GM19023 (cell line): ENCODE measurements at regions not wholly inside any gene's neighbourhood (a gene's known extent, or its start where the extent isn't known, plus 50 kb on each side); places are given as distances from the start of the nearest gene placed in this dataset.
"Not testable (repeated sequence)": the region's sequence is repeated elsewhere in the genome, so short reads cannot be mapped to it uniquely, and the experiment has no call there.

ENCODE experiments used
- ATAC-seq: cut with Tn5 transposase; IDR thresholded peaks from one replicate; pipeline ENCODE4 v1.9.1; 2021; ENCODE audit warnings: mild to moderate bottlenecking, moderate library complexity; ENCODE audit not compliant: unreplicated experiment

DNA sequence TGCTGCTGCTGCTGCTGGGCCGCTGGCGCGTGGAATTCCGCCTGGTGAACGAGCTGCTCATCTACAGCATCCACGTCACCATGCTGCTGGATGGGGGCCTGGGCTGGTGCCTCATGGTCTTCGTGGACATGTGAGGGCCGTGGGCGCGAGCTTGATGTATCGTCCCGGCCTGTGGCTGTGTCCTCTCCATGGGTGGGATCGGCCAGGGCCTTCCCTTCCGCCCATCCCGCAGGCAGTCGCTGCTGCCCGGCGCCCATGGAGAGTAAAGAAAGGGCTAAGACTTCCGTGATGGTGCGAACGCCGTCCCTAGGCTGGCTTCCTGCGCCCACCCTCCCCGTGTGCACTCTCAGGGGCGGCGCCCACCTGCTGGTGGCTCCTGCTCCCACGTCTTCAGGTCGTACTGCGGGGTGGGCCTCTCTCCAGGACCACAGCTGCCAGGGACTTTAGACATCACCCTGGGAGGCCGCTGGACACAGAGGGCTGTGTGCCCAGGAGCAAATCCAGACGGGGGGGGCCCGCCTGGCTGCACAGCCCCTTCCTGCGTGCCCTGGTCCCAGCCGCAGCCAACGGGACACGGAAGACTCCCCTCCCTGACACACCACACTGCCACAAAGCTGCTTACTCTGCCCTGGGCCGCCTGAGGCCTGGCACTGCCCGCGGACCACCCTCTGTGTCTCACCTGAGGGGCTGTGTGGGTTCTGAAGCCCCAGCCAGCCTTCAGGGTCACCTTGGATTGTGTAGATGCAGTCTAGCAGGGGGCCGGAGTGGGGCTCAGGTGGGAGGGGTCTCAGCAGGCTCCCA is 167.5 kb downstream of the SEPTIN7 start:
- ATAC-seq, result no peak

DNA sequence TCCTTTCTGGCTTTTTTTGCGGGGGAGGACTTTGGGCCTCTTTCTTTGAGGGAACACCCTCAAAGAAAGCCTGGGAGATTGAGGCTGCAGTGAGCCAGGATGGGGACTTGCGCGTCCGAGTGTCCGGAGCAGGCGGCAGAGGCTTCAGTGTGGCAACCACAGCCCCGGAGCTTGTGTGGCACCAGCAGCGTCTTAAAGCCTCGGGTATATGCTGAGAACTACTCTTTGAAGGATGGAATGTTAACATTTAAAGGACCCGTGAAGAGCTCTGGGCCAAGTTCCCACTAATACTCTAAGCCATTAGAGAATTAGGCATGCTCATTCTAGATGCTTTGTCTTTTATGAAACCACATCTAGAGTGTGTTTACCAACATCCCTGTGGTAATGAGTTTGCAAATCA is 168.2 kb downstream of the SEPTIN7 start:
- ATAC-seq, result no peak

DNA sequence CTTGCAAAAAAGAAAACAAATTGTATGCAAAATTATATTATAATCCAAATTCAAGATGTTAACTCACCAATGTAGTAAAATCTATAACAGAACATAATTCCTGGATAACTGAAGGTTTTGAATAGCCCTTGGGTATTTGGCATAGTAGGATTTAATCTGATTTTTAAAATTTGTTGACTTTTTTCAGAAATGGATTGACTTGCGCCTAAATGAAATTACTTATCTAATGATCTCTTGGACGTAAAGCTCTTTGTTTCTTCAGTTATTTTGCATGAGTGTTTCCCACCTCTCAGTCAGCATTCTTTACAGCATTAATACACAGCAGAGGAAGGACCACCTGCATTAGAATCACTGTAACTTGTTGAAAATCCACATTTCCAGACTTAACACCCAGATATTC is 169.6 kb downstream of the SEPTIN7 start:
- ATAC-seq, result no peak

DNA sequence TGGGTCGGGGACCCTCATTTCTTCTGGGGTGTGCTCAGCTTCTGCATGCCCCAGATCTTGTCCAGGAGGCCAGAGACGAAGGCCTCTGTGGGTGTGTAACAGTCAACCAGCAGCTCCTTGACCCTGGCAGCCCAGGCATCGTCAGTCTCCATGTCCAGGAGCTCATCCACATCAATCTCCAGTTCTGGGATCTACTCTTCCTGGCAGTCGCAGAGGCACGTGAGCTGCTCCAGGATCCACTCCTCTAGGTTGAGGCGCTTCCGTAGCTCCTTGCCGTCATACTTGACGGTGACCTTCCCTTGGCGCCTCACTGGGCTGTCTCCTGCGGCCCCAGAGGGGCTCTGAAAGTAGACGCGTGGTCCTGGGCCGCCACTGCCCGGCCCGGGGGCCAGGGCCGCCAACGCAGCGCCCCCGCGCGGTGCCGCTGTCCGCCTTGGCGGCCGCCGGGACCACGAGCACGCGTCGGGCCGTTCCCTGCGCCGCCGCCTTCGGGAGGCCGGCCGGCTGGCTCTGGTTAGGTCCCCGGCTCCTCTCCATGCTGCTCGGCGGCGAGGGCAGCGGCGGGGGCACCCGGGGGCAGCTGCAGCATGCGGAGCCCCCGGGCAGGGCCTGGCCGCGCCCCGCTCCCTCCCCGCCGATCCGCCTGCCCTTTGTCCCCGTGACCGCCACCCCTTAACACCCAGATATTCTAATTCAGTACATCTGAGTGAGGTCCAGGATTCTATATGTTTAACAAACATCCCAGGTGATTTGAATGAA is 170.5 kb downstream of the SEPTIN7 start:
- no peak for ATAC-seq

DNA sequence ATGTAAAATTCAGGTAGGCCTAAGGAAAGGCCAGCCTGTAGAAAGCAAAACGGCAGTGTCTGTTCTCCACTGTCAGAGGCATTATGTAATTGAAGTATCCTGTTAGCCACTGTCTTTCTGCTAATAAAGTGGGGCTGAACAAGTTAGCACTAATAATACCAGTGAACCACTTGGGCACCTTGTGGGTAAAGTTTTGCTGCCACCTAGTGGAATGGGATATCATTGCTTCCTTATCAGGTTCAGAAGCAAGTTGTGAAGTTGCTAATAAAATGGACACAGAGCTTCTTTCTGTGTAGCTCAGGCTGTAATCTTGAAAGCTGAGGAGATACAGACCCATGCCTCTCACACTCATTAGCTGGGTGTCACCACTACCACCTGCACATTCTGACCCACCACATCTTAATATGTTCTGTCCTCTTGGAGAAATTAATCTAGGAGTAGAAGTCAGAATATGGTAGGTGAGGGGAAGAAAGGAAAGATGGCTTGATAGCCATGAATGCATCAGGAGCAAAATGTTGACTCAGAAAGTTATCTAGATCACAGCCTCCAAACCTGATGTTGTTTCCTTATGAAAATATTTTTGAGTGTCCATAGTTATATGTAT is 175.1 kb downstream of the SEPTIN7 start:
- ATAC-seq, result peak; percentile 76

DNA sequence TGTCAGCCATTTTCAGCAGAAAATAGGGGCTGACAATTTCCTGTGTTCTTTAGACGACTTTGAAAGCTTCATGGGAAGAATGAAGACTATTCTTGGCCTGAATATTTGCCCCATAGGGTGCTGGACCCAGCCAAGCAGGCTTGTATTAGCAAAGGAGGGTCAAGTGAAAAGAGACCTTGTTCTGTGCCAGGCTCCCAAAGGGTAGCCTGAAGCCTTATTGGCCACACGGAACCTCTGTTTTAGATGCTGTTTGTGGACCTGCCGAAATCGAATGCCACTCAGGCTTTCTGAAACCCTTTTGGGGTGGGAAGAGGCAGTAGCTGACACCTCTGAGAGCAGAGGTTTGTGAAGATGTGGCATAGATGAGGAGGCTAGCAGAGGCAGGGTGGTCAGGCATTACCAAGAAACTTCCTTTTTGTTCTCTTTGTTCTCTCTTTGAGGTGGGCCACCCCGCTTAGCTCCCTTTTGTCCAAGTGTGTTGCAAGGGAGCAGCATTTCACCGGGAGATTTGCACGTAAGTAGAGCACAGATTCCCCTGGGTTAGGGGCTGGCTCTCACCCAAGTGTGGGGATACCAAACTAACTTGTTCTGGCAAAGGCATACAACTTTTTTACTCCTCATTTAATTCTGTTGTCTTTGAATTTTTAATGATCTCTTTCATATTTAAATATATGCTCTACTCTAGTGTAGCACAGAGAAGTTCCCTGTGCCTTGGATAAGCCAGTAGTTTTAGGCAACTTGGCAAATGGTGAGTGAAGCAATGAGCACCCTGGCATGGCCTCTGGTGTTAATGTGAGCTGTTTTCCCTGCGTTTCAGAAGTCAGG is 174.0 kb upstream of the EEPD1 start:
- not testable (repeated sequence) for ATAC-seq

DNA sequence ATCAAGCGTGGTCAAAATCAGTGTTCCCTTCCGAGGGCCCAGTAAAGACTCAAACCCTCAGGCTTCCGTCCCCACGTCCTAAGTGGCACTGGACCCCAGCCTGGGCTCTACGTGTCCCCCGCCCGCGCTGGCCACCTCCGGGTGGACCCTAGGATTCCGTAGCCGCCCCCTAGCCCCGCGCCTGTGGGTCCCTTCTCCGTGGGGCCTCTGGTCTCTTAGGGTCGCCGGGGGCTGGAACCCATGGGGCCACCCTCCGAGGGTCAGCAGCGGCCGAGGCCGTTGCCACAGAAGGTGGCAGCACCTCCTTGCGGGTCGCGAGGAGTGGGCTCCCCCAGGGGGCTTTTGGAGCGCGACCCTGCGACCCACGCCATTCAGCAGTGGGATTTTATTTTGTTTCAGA is 170.5 kb upstream of the EEPD1 start:
- ATAC-seq, result no peak

DNA sequence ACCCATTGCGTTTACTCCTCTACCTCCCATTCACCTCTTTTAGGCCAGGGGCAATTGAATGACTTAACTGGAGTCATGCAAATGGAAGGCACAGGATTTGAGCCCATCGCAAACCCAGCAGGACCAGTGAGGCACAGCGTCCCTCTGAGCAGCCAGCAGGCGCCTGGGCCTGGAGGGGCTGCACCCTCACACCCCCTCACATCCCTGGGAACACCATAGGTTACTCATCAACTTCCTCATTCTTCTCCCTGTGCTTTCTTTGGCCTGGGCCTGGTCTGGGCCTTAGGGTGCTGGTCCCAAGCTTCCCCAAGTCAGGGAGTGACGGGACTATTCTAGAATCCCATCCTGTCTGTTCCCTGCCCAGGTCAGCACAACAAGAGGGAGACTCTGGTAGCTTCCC is 169.4 kb upstream of the EEPD1 start:
- ATAC-seq, result no peak

DNA sequence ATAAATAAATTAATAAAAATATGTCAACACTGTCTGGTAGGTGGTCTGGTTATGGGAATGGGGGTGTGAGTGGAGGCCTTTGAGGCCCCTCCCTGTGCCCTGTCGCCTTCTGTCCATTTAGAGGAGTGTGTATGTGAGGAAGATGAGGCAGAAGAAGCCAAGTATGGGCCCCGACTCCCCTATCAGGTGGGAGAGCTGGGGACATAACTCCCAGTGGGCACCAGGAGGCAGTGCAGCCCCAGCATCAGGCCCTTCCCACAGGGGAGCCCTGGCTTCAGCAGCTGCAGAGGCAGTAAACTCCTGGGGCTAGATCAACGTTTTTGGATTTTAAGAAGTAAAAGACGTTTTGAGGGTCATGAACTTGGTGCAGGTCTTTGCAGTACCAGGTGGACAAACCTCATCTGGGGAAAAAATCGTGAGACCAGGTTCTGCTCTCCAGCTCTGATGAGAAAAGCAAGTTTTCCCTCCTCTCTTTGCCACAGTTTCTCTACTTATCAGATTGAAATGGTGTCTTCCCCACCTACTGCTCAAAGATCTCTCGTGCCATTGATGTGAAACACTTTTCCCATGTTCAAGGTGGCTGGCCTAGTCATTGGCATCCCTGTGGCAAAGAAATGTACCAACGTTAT is 167.8 kb upstream of the EEPD1 start:
- peak; percentile 84 for ATAC-seq

DNA sequence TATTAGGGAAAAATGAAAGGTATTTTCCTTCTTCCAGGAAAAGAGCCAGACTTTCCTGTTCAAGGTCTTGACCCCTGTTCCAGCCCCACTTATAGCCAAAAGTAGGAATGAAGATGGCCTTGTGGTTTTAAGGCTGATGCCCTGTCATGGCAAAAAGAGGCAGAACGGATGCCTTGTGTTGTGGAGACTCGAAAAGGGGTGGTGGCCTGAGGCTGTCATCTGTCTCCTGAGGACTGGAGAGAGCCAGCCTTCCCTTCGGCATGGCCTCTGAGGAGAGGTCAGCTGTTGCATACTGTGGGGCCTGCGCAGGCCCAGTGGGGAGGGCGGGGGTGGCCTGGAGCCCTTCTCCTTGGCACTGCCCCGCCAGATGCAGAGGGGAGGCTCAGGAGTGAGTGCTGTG is 166.0 kb upstream of the EEPD1 start:
- no peak for ATAC-seq

DNA sequence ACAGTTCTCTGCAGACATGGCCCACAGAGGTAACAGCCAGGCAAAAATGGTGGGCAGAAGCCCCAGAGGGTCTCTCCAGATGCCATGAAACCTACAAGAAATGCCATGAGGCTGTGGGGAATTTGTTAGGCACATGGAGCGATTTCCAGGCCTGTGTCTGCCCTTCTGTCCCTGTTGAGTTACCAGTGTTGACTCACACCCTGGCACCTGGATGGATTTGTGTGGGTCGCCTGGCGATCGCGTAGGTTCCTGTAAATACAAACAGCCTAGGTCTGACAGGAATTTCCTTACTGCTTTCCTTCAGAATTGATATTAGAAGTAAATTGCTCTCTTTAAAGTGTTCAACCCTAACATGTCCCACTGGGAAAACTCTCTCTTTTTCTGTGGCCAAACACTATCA is 164.9 kb upstream of the EEPD1 start:
- no peak for ATAC-seq

DNA sequence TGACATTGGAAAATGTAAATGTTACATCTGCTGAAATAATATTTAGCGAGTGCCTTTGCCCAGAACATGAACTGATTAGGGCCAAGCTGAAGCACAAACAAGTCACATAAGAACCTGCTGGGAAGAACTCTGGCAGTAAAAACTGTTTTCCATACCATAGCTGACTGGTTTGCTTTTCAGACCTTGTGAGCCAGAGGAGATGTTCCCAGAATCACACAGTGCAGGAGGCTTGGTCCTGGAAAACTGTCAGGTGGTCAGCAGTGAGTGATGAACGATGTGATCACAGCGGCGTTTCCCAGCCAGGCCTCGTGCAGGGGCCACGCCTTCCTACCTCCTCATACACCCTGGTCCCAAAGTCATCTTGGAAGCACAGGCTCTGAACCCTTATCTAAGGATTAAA is 164.2 kb upstream of the EEPD1 start:
- no peak for ATAC-seq

DNA sequence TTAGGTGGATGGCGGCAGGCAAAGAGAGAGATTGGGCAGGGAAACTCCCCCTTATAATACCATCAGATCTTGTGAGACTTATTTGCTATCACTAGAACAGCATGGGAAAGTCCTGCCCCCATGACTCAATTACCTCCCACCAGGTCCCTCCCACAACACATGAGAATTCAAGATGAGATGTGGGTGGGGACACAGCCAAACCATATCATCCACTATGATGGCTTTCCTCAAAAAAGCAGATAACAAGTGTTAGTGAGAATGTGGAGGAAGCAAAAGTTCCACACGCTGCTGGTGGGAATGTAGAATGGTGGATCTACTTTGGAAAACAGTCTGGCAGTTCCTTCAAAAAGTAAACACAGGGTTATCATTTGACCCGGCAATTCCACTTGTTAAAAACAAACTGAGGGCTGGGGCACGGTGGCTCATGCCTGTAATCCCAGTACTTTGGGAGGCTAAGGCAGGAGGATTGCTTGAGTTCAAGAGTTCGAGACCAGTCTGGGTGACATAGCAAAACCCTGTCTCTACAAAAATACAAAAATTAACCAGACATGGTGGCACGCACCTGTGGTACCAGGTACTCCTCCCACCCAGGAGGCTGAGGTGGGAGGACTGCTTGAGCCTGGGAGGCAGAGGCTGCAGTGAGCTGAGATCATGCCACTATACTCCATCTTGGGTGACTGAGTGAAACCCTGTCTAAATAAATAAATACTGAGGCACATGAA is 161.4 kb upstream of the EEPD1 start:
- no peak for ATAC-seq

DNA sequence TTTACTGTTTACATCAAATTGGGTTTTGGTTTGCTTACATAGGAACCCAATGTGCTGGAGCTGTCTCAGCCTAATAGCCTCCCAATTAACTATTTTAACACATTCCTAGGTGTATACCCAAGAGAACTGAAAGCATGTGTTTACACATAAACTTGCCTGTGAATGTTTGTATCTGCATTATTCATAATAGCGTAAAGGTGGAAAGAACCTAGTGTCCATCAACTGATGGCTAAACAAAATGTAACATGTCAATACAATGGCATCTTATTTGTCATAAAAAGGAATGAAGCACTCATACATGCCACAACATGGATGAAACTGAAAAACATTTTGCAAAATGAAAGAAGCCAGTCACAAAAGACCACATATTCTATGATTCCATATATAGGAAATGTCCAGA is 160.6 kb upstream of the EEPD1 start:
- no peak for ATAC-seq

DNA sequence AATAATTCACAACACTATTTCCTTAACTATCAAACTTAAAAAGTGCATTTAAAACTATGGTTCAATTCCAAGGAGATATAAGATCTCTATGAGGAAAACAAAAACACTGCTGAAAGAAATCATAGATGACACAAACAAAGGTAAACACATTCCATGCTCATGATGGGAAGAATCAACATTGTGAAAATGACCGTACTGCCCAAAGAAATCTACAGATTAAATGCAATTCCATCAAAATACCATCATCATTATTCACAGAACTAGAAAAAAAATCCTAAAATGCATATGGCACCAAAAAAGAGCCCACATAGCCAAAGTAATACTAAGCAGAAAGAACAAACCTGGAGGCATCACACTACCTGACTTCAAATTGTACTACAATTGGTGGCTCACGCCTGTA is 159.9 kb upstream of the EEPD1 start:
- no peak for ATAC-seq

DNA sequence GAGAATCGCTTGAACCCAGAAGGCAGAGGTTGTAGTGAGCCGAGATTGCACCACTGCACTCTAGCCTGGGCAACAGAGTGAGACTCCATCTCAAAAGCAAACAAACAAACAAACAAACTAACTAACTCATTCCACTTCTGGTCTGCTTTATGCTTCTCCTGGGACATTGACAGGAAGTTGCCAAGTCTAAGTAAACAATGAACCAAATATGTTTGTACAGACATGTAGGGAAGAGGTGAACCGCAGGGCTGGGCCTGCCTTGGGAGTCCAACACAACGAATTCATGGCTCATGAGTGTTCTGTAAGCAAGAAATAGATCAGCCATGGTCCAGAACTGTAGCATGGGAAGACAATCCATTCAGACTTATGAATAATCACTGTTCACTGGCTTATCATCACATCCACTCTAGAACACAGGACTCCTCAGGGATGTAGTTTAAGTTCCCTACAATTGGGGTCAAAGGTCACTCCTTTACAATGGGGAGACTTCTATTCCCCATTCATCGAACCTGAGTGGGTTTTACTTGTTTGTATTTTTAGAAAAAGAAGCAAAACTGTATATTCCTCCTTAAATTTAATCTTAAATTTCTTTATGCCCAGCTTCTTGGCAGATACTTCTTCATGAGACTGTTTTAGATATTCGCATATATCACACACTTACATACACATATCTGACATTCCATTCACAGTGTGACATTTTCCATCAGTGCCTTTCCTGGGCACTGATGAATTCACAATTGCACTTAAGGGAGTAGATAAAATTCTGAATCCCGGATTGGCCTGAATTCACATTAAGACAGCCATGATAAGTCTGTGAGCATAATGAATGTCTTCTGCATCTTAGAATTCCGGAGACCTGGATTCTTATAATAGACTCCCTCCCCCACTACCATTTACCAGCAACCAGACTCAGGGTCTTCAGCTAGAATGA is 159.1 kb upstream of the EEPD1 start:
- no peak for ATAC-seq

DNA sequence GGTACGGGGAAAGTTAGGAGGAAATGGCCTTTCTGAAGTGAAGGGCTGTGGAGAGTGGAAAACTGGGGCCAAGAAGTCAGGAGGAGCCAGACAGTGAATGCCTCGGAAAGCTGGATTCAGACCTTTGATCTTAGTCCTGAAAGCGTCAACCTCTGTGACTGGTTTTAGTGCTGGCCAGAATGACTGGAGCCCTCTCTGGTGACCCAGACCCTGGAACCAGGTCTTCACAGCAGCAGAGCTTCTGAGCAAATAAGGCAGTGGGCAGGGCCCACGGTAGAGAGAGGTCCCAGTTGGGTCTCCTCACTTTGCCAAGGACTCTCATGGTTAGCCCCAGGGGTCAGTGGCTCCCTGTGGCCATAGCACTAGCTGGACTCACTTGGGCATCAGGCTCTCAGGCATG is 157.7 kb upstream of the EEPD1 start:
- ATAC-seq, result no peak

DNA sequence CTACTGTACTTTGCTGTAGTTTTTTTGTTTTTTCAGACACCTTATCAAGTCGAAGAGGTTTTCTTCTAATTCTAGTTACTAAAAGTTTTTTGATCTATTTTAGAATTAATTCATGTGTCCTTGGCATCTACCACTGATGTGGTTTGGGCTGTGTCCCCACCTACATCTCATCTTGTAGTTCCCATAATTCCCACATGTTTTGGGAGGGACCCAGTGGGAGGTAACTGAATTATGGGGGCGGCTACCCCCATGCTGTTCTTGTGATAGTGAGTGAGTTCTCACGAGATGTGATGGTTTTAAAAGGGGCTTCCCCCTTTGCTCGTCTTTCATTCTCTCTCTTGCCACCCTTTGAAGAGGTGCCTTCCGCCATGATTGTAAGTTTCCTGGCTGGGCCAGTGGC is 154.6 kb upstream of the EEPD1 start:
- ATAC-seq, result no peak

DNA sequence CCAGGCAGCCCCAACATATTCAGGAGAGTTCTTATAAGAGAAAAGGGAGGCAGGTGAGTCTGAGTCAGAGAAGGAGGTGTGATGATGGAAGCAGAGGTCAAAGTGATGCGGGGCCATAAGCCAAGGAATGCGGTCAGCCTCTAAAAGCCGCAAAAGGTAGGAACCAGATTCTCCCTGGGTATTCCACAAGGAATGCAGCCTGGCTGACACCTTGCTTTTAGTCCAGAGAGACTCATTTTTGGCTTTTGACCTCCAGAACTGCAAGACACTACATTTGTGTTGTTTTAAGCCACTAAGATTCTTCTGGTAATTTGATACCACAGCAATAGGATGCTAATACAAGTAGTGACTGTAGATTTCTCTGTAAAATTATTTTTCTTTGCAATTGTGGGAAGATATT is 151.5 kb upstream of the EEPD1 start:
- ATAC-seq, result no peak
